K562 (cell line): ENCODE measurements at regions not wholly inside any gene's neighbourhood (a gene's known extent, or its start where the extent isn't known, plus 50 kb on each side); places are given as distances from the start of the nearest gene placed in this dataset.

ENCODE experiments used
- CHD4 ChIP-seq: fragments of 200-600 bp; sonication (generic); IDR thresholded peaks from 3 replicates; pipeline ENCODE4 v1.6.1; 2012; ENCODE audit warnings: low read depth, mild to moderate bottlenecking, mixed read lengths, low read length, inconsistent platforms; ENCODE audit not compliant: insufficient read depth, insufficient replicate concordance, poor library complexity, severe bottlenecking
- E2F5 ChIP-seq: sonication (generic); formaldehyde crosslinking; IDR thresholded peaks from 2 replicates; pipeline ENCODE4 v1.8.0; 2022; ENCODE audit warnings: mild to moderate bottlenecking, missing genetic modification reagents
- LEF1 ChIP-seq: fragments of 450-650 bp; IDR thresholded peaks from 2 replicates; pipeline ENCODE4 v1.6.1; 2016; ENCODE audit warnings: mild to moderate bottlenecking
- NFYB ChIP-seq: IDR thresholded peaks from 2 replicates; pipeline ENCODE4 v1.6.1; 2011; ENCODE audit warnings: mild to moderate bottlenecking, moderate library complexity; ENCODE audit not compliant: insufficient read length; ENCODE audit errors: extremely low read depth
- RFX5 ChIP-seq: IDR thresholded peaks from 2 replicates; pipeline ENCODE4 v1.6.1; 2011; ENCODE audit warnings: low read depth, mild to moderate bottlenecking, improper control_type of control experiment, low read length
- TARDBP ChIP-seq: fragments of 450-650 bp; IDR thresholded peaks from 2 replicates; pipeline ENCODE4 v1.6.1; 2016
- TCF7 ChIP-seq: sonication (generic); IDR thresholded peaks from 2 replicates; pipeline ENCODE4 v1.6.1; 2016; ENCODE audit warnings: antibody characterized with exemption, borderline replicate concordance
- ZFP30 ChIP-seq: fragments of 250-450 bp; sonication (Bioruptor Pico); IDR thresholded peaks from 2 replicates; pipeline ENCODE4 v1.8.0; 2022; ENCODE audit warnings: moderate library complexity, mild to moderate bottlenecking, inconsistent platforms, borderline replicate concordance
- TF ChIP-seq, protein P1 (sequence below), 3 experiments: IDR thresholded peaks in 2 of 3; conservative IDR thresholded peaks in 1 of 3; 2 replicates each; pipeline ENCODE4 v1.5.1; 2011 to 2012; ENCODE audit warnings: low read length in 3 of 3, mild to moderate bottlenecking in 3 of 3, control low read depth in 2 of 3, improper control_type of control experiment in 1 of 3, inconsistent platforms in 1 of 3, low read depth in 1 of 3, mixed read lengths in 1 of 3, moderate library complexity in 1 of 3; ENCODE audit not compliant: insufficient read depth in 2 of 3
- TF ChIP-seq, protein P2 (sequence below), 2 experiments: fragments of 450-650 bp; formaldehyde crosslinking in 1 of 2; IDR thresholded peaks; 2 replicates each; pipeline versions ENCODE4 v1.4.0 to v1.6.1; 2014 to 2020; ENCODE audit warnings: mild to moderate bottlenecking in 2 of 2, borderline replicate concordance in 1 of 2, low read depth in 1 of 2
- TF ChIP-seq, protein P3 (sequence below): sonication (generic); formaldehyde crosslinking; IDR thresholded peaks from 2 replicates; pipeline ENCODE4 v1.9.0; 2022; ENCODE audit warnings: mild to moderate bottlenecking, missing genetic modification reagents
- TF ChIP-seq, protein P4 (sequence below): sonication (generic); formaldehyde crosslinking; IDR thresholded peaks from 2 replicates; pipeline ENCODE4 v1.8.1; 2023; ENCODE audit warnings: mild to moderate bottlenecking, missing genetic modification reagents
- TF ChIP-seq, protein P5 (sequence below): fragments of 450-650 bp; IDR thresholded peaks from 2 replicates; pipeline ENCODE4 v1.6.1; 2016; ENCODE audit warnings: antibody characterized with exemption

DNA sequence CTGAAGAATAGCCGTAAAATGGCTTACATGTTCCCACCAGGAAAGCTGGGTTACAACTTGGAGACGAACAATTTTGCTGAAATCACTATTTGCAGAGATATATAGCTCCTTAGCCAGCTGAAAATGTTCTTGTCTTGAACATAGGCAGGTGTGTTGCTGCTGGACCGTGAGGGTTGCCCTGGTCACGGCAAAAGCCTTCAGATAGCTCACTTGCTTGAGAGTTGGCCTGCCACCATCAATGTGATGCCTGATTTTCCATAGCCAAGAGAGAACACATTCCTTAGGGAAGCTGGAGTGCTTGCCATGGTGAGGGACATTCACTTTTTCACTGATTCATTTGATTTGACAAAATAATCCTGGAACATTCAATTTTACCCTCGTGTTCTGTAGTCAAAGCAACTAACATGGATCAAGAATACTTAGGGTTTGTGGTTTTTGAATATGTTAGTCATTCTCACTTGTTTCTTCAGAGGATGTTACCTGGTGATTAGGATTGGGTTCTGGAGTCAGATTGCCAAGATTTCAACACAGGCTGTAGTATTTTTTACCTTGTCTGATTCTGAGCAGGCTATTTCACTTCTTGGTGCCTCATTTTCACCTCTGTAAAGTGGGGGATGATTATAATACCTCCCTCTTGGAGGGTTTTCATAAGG lies 536.9 kb downstream of the RAPGEF2 start:
- TF ChIP-seq, protein P1, sequence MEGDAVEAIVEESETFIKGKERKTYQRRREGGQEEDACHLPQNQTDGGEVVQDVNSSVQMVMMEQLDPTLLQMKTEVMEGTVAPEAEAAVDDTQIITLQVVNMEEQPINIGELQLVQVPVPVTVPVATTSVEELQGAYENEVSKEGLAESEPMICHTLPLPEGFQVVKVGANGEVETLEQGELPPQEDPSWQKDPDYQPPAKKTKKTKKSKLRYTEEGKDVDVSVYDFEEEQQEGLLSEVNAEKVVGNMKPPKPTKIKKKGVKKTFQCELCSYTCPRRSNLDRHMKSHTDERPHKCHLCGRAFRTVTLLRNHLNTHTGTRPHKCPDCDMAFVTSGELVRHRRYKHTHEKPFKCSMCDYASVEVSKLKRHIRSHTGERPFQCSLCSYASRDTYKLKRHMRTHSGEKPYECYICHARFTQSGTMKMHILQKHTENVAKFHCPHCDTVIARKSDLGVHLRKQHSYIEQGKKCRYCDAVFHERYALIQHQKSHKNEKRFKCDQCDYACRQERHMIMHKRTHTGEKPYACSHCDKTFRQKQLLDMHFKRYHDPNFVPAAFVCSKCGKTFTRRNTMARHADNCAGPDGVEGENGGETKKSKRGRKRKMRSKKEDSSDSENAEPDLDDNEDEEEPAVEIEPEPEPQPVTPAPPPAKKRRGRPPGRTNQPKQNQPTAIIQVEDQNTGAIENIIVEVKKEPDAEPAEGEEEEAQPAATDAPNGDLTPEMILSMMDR (IDR thresholded peaks at IDR 0.05 in 2 of 3, conservative IDR thresholded peaks at IDR 0.05 in 1 of 3; ENCODE audit: insufficient read depth in 2 of 3, low read depth in 1 of 3, low read length in 3 of 3) = no peak
- TF ChIP-seq CHD4 (no peak), NFYB (no peak), ZFP30 (CRISPR knock-in tag) (no peak), TARDBP (no peak), RFX5 (no peak), E2F5 (CRISPR knock-in tag) (no peak), LEF1 (no peak), TCF7 (no peak)
- TF ChIP-seq, protein P2, sequence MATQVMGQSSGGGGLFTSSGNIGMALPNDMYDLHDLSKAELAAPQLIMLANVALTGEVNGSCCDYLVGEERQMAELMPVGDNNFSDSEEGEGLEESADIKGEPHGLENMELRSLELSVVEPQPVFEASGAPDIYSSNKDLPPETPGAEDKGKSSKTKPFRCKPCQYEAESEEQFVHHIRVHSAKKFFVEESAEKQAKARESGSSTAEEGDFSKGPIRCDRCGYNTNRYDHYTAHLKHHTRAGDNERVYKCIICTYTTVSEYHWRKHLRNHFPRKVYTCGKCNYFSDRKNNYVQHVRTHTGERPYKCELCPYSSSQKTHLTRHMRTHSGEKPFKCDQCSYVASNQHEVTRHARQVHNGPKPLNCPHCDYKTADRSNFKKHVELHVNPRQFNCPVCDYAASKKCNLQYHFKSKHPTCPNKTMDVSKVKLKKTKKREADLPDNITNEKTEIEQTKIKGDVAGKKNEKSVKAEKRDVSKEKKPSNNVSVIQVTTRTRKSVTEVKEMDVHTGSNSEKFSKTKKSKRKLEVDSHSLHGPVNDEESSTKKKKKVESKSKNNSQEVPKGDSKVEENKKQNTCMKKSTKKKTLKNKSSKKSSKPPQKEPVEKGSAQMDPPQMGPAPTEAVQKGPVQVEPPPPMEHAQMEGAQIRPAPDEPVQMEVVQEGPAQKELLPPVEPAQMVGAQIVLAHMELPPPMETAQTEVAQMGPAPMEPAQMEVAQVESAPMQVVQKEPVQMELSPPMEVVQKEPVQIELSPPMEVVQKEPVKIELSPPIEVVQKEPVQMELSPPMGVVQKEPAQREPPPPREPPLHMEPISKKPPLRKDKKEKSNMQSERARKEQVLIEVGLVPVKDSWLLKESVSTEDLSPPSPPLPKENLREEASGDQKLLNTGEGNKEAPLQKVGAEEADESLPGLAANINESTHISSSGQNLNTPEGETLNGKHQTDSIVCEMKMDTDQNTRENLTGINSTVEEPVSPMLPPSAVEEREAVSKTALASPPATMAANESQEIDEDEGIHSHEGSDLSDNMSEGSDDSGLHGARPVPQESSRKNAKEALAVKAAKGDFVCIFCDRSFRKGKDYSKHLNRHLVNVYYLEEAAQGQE (IDR thresholded peaks at IDR 0.05; ENCODE audit: borderline replicate concordance) = no peak
- TF ChIP-seq, protein P2 (CRISPR knock-in tag; IDR thresholded peaks at IDR 0.05; ENCODE audit: low read depth) = no peak
- TF ChIP-seq, protein P3, sequence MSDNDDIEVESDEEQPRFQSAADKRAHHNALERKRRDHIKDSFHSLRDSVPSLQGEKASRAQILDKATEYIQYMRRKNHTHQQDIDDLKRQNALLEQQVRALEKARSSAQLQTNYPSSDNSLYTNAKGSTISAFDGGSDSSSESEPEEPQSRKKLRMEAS (CRISPR knock-in tag) = no peak
- TF ChIP-seq, protein P4, sequence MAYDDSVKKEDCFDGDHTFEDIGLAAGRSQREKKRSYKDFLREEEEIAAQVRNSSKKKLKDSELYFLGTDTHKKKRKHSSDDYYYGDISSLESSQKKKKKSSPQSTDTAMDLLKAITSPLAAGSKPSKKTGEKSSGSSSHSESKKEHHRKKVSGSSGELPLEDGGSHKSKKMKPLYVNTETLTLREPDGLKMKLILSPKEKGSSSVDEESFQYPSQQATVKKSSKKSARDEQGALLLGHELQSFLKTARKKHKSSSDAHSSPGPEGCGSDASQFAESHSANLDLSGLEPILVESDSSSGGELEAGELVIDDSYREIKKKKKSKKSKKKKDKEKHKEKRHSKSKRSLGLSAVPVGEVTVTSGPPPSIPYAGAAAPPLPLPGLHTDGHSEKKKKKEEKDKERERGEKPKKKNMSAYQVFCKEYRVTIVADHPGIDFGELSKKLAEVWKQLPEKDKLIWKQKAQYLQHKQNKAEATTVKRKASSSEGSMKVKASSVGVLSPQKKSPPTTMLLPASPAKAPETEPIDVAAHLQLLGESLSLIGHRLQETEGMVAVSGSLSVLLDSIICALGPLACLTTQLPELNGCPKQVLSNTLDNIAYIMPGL = no peak
- TF ChIP-seq, protein P5, sequence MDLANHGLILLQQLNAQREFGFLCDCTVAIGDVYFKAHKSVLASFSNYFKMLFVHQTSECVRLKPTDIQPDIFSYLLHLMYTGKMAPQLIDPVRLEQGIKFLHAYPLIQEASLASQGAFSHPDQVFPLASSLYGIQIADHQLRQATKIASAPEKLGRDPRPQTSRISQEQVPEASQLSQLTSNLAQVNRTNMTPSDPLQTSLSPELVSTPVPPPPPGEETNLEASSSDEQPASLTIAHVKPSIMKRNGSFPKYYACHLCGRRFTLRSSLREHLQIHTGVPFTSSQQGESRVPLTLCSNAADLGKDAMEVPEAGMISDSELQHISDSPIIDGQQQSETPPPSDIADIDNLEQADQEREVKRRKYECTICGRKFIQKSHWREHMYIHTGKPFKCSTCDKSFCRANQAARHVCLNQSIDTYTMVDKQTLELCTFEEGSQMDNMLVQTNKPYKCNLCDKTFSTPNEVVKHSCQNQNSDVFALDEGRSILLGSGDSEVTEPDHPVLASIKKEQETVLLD = no peak
